ENCODE measurements at regions not wholly inside any gene's neighbourhood (a gene's known extent, or its start where the extent isn't known, plus 50 kb on each side); places are given as distances from the start of the nearest gene placed in this dataset.

- Histone ChIP-seq H3K23ac (ENCODE audit: low read length) (no peak overlapping the region), H3K4me3 (ENCODE audit: low read depth, low read length) (no peak overlapping the region), H3K79me1 (ENCODE audit: low read length) (no peaks in the 10 kb centered on the region), H4K12ac (ENCODE audit: low read depth, low read length) (no peak overlapping the region), H2BK5ac (ENCODE audit: low read depth, low read length, poor library complexity) (no peak overlapping the region), H2BK12ac (ENCODE audit: low read length) (no peak overlapping the region), H4K91ac (ENCODE audit: low read depth, low read length) (no peak overlapping the region), H3K14ac (ENCODE audit: low read length) (no peak overlapping the region), H3K9me3 (ENCODE audit: insufficient read depth, low read depth, low read length) (no peaks in the 10 kb centered on the region), H3K4me2 (ENCODE audit: low read length) (no peak overlapping the region), H3K9ac (ENCODE audit: low read length) (no peak overlapping the region), H3K36me3 (ENCODE audit: control insufficient read depth in 1 of 2, insufficient read depth in 2 of 2, low read length in 2 of 2) (no peaks in the 10 kb centered on the region), H2BK120ac (ENCODE audit: insufficient read depth, low read length, poor library complexity) (no peak overlapping the region), H3K79me2 (ENCODE audit: control insufficient read depth, insufficient read depth, low read length, poor library complexity) (no peaks in the 10 kb centered on the region), H3K27me3 (ENCODE audit: insufficient read depth, low read length) (no peaks in the 10 kb centered on the region), H4K8ac (ENCODE audit: low read depth, low read length) (no peak overlapping the region), H3K18ac (ENCODE audit: low read length) (no peak overlapping the region), H2AK5ac (ENCODE audit: low read length) (no peak overlapping the region), H3K4me1 (ENCODE audit: control insufficient read depth in 1 of 2, insufficient read depth in 2 of 2, low read length in 2 of 2) (no peaks in the 10 kb centered on the region), H2AFZ (ENCODE audit: insufficient read depth, low read length, poor library complexity) (no peak overlapping the region), H3K4ac (ENCODE audit: low read depth, low read length) (no peak overlapping the region), H3K27ac (ENCODE audit: low read depth, low read length) (no peak overlapping the region)
- WGBS (ENCODE audit: extremely low coverage, insufficient coverage, insufficient read length): no CpG with 5 or more reads among the region's 3 CpGs
- no peak for DNase-seq
Observed at GRCh38 chr9:82170866-82171265, 182.3 kb downstream of the SPATA31D1 start.

- Histone ChIP-seq H2BK120ac (ENCODE audit: insufficient read depth, low read length, poor library complexity) (no peak overlapping the region), H3K9ac (ENCODE audit: low read length) (no peak overlapping the region), H2AK5ac (ENCODE audit: low read length) (no peak overlapping the region), H3K27ac (ENCODE audit: low read depth, low read length) (no peak overlapping the region), H3K79me2 (ENCODE audit: control insufficient read depth, insufficient read depth, low read length, poor library complexity) (no peaks in the 10 kb centered on the region), H3K36me3 (ENCODE audit: control insufficient read depth in 1 of 2, insufficient read depth in 2 of 2, low read length in 2 of 2) (no peaks in the 10 kb centered on the region), H3K4me2 (ENCODE audit: low read length) (no peak overlapping the region), H3K9me3 (ENCODE audit: insufficient read depth, low read depth, low read length) (no peaks in the 10 kb centered on the region), H3K23ac (ENCODE audit: low read length) (no peak overlapping the region), H3K4ac (ENCODE audit: low read depth, low read length) (no peak overlapping the region), H3K4me1 (ENCODE audit: control insufficient read depth in 1 of 2, insufficient read depth in 2 of 2, low read length in 2 of 2) (no peaks in the 10 kb centered on the region), H3K79me1 (ENCODE audit: low read length) (no peaks in the 10 kb centered on the region), H3K14ac (ENCODE audit: low read length) (no peak overlapping the region), H3K27me3 (ENCODE audit: insufficient read depth, low read length) (no peaks in the 10 kb centered on the region), H4K8ac (ENCODE audit: low read depth, low read length) (no peak overlapping the region), H3K18ac (ENCODE audit: low read length) (no peak overlapping the region), H4K91ac (ENCODE audit: low read depth, low read length) (no peak overlapping the region), H4K12ac (ENCODE audit: low read depth, low read length) (no peak overlapping the region), H2BK5ac (ENCODE audit: low read depth, low read length, poor library complexity) (no peak overlapping the region), H2BK12ac (ENCODE audit: low read length) (no peak overlapping the region), H3K4me3 (ENCODE audit: low read depth, low read length) (no peak overlapping the region), H2AFZ (ENCODE audit: insufficient read depth, low read length, poor library complexity) (no peak overlapping the region)
- no peak for DNase-seq
- WGBS (ENCODE audit: extremely low coverage, insufficient coverage, insufficient read length): no CpG with 5 or more reads among the region's 3 CpGs
Observed at GRCh38 chr9:82171271-82171670, 182.7 kb downstream of the SPATA31D1 start.

GRCh38 chr9:82180711-82181110 is 192.1 kb downstream of the SPATA31D1 start:
- Histone ChIP-seq H3K9me3 (ENCODE audit: insufficient read depth, low read depth, low read length) (no peaks in the 10 kb centered on the region), H3K79me1 (ENCODE audit: low read length) (no peaks in the 10 kb centered on the region), H2BK12ac (ENCODE audit: low read length) (no peak overlapping the region), H4K91ac (ENCODE audit: low read depth, low read length) (no peak overlapping the region), H2AK5ac (ENCODE audit: low read length) (no peak overlapping the region), H2BK120ac (ENCODE audit: insufficient read depth, low read length, poor library complexity) (no peak overlapping the region), H3K27ac (ENCODE audit: low read depth, low read length) (no peak overlapping the region), H3K23ac (ENCODE audit: low read length) (no peak overlapping the region), H3K36me3 (ENCODE audit: control insufficient read depth in 1 of 2, insufficient read depth in 2 of 2, low read length in 2 of 2) (no peaks in the 10 kb centered on the region), H3K27me3 (ENCODE audit: insufficient read depth, low read length) (no peaks in the 10 kb centered on the region), H2AFZ (ENCODE audit: insufficient read depth, low read length, poor library complexity) (no peak overlapping the region), H3K4ac (ENCODE audit: low read depth, low read length) (no peak overlapping the region), H3K79me2 (ENCODE audit: control insufficient read depth, insufficient read depth, low read length, poor library complexity) (no peaks in the 10 kb centered on the region), H4K8ac (ENCODE audit: low read depth, low read length) (no peak overlapping the region), H3K9ac (ENCODE audit: low read length) (no peak overlapping the region), H4K12ac (ENCODE audit: low read depth, low read length) (no peak overlapping the region), H3K4me3 (ENCODE audit: low read depth, low read length) (no peak overlapping the region), H3K18ac (ENCODE audit: low read length) (no peak overlapping the region), H3K4me2 (ENCODE audit: low read length) (no peak overlapping the region), H2BK5ac (ENCODE audit: low read depth, low read length, poor library complexity) (no peak overlapping the region), H3K14ac (ENCODE audit: low read length) (no peak overlapping the region), H3K4me1 (ENCODE audit: control insufficient read depth in 1 of 2, insufficient read depth in 2 of 2, low read length in 2 of 2) (no peaks in the 10 kb centered on the region)
- no CpG with 5 or more reads among the region's 1 CpG for WGBS (ENCODE audit: extremely low coverage, insufficient coverage, insufficient read length)
- DNase-seq: no peak

- Histone ChIP-seq H4K8ac (ENCODE audit: low read depth, low read length) (no peak overlapping the region), H2BK120ac (ENCODE audit: insufficient read depth, low read length, poor library complexity) (no peak overlapping the region), H3K9ac (ENCODE audit: low read length) (no peak overlapping the region), H4K91ac (ENCODE audit: low read depth, low read length) (no peak overlapping the region), H3K36me3 (ENCODE audit: control insufficient read depth in 1 of 2, insufficient read depth in 2 of 2, low read length in 2 of 2) (no peaks in the 10 kb centered on the region), H3K27ac (ENCODE audit: low read depth, low read length) (no peak overlapping the region), H3K14ac (ENCODE audit: low read length) (no peak overlapping the region), H3K23ac (ENCODE audit: low read length) (no peak overlapping the region), H3K9me3 (ENCODE audit: insufficient read depth, low read depth, low read length) (no peaks in the 10 kb centered on the region), H2BK12ac (ENCODE audit: low read length) (no peak overlapping the region), H3K18ac (ENCODE audit: low read length) (no peak overlapping the region), H2AK5ac (ENCODE audit: low read length) (no peak overlapping the region), H4K12ac (ENCODE audit: low read depth, low read length) (no peak overlapping the region), H3K79me2 (ENCODE audit: control insufficient read depth, insufficient read depth, low read length, poor library complexity) (no peaks in the 10 kb centered on the region), H3K4me1 (ENCODE audit: control insufficient read depth in 1 of 2, insufficient read depth in 2 of 2, low read length in 2 of 2) (no peaks in the 10 kb centered on the region), H3K4me2 (ENCODE audit: low read length) (no peak overlapping the region), H2BK5ac (ENCODE audit: low read depth, low read length, poor library complexity) (no peak overlapping the region), H3K4me3 (ENCODE audit: low read depth, low read length) (no peak overlapping the region), H3K79me1 (ENCODE audit: low read length) (no peaks in the 10 kb centered on the region), H3K4ac (ENCODE audit: low read depth, low read length) (no peak overlapping the region), H3K27me3 (ENCODE audit: insufficient read depth, low read length) (no peaks in the 10 kb centered on the region), H2AFZ (ENCODE audit: insufficient read depth, low read length, poor library complexity) (no peak overlapping the region)
- DNase-seq: no peak
Observed at GRCh38 chr9:82183181-82183860, 194.7 kb downstream of the SPATA31D1 start.

Measured in trophoblast cell (in vitro differentiated cells and primary cell).